GM19240 (cell line): ENCODE measurements at regions not wholly inside any gene's neighbourhood (a gene's known extent, or its start where the extent isn't known, plus 50 kb on each side); places are given as distances from the start of the nearest gene placed in this dataset.
"Not testable (repeated sequence)": the region's sequence is repeated elsewhere in the genome, so short reads cannot be mapped to it uniquely, and the experiment has no call there.

Experiments
- DNase-seq: peaks from one replicate; pipeline ENCODE4 v3.0.0; 2011; ENCODE audit warnings: low spot score; ENCODE audit not compliant: insufficient read length

DNA sequence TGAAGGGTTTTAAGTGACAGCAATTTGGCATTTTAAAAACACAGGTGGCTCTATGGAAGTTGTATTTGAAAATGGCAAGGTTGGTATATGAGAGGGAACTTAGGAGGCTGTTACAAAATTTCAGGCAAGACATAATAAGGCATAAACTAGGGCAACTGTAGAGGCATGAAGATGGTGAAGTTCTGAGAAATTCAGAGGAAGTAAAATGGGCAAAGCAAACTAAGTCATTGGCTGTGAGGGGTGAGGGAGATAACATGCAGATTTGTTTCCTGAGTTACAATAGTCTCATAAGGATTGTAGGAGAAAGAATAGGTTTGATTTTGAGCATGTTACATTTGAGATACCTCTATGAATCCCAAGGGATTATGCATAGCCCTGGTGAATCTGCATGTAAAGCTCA, 302.9 kb upstream of the ARHGEF26 start:
- no peak for DNase-seq

DNA sequence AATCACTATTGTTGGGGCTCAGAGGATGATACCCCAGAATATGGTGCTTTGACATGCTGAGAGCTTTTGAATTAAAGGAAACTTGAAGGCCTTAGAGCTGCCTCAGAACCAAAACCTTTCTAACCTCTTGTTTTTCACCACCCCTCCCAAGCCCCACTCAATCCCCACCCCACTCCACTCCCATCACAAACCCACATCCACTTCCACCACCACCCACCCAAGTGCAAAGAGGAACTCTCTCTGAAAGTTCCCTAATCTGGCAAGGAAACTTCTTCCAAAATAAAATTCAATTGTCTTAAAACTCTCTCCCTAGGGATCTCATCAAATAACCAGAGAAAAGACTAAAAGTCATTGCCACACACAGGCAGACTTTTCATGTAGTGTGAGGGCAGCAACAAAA, 301.2 kb upstream of the ARHGEF26 start:
- no peak for DNase-seq

DNA sequence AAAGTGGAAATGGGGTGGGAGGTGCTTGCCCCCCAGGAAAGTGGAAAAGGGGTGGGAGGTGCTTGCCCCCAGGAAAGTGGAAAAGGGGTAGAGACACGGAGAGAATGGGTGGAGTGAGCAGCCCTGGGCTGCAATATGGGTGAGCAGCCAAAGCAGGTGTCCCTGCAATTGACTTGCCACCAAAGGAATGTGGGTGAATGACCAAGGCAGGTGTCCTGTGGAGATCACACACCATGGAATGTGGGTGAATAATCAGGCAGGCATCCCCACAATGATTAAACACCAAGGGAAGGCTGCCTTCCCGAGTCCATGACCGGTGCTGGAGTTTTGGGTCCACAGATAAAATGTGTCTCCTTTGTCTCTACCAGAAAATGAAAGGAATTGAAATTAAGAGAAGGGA, 292.8 kb upstream of the ARHGEF26 start:
- not testable (repeated sequence) for DNase-seq

DNA sequence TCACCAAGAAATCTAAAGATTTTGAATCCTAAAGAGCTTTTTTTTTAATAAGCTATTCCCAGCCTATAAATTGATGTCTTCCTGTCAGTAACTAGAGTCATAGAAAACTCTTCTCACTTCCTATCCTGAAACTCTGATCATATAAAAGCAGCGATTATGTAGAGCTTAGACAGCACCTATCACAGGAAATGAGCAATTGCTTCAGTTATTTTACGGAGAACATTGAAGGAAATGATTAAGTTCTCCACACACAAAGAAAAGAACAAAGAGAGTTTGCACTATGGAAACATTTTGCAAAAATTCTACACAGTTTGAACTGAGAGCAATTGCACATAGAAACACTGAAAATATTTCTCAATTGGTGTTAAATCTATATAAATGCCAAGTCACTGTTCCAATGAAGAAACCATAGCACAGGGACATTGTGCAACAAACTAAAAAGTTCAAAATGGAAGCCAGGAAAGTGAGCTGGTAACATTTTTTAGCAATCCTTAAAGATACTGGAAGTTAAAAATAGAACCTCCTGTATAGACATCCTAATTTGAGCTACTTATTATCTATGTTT, 291.5 kb upstream of the ARHGEF26 start:
- no peak for DNase-seq

DNA sequence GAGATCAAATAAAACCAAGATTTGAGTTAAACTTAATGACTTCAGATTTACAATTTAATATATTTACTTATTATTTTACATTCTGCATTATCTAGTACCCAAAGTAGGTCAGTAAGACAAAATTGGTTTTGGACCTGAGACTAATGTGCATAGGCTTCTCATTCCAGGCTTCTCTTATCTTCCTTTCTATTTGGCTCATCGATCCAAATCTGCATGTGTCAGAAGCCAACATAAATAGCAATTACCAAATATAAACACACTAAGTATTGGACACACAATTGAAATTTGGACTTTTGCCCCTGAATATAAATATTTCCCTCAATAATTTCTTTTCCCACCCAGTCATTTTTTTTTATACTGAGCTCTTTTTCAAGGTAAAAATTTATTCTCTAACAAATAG, 290.6 kb upstream of the ARHGEF26 start:
- no peak for DNase-seq

DNA sequence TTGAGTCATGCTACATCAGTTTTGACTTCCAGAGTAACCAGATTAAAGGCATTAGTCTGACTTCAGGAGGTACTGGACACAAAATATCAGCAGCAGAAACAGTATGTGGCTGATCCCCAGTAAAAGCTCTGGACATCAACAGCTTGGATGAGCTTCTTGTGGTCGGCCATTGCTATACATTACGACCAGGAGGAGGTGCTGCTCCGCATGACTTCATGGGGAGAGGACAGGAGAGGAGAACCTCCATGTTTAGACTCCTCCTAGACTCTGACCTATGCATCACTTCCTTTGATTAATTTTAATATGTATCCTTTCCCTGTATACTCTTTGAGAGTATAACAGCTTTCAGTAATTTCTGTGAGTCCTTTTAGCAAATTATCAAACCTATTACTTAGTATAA, 285.6 kb upstream of the ARHGEF26 start:
- DNase-seq: peak; percentile 2

DNA sequence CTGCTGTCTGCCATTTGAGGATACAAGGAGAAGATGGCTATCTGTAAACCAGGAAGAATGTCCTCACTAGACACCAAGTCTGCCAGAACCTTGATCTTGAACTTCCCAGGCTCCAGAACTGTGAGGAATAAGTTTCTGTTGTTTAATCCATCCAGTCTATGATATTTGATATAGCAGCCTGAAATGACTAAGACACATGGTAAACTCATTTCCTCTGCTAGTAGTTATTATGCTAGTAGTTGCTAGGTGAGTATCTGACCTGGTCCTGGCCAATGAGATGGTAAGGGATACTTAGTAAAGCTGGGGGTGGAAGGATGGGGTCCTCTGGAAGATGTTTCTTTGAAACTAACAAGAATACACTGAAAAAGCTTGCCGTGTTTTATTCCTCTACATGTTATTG, 280.7 kb upstream of the ARHGEF26 start:
- no peak for DNase-seq

DNA sequence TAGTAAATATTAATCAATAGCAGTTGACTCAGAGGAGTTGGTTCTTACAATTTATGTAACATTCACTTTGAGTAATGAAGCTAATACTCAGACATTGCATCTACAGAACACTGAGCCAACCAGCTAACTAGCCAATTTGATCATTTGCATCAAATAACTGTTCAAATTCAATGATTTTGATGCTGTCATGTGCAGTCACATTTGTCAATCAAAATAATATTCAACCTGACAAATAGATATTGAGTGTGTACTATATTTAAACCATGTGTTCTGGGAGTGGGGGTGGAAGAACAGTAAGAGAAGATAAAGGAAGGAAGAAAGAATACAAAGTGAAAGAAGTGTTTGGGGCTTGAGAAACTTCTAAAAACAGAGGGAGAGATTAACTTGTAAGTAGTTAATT, 277.2 kb upstream of the ARHGEF26 start:
- DNase-seq: no peak

DNA sequence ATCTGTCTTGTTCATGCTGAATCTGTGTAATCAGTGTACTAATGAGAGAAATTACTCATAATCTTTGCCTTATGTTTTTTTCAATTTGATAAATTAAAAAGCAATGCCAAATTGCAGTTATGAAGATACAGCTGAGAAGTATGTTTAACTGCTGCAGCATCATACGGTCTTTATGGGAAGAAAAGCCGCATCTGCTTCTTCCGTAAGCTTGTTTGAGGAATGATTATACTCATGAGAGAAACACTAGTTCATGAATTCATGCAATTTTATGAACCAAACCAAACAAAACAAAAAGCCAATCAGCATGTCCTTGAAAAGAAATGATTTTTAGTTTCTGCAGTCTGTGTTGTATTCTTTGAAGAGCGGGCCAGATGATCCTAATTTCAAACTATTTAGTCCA, 275.9 kb upstream of the ARHGEF26 start:
- DNase-seq: no peak

DNA sequence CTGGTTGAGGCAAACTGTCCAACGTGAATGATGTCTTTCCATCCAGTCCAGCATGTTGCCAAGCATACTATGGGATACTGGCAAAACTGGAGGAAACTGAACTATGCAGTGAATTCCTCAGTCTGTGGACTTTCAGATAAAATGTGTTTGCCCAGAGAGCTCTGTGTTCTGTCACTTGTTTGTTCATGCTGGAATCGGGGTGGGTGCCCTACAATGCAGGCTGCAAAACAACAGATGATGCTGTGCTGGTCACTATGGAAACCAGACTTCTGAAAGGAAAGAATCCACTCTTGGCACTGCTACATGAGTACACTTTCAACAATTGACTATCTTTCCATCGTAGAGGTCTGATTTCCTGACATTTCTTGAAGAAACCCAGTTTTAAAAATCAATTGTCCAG, 272.5 kb upstream of the ARHGEF26 start:
- DNase-seq: no peak

DNA sequence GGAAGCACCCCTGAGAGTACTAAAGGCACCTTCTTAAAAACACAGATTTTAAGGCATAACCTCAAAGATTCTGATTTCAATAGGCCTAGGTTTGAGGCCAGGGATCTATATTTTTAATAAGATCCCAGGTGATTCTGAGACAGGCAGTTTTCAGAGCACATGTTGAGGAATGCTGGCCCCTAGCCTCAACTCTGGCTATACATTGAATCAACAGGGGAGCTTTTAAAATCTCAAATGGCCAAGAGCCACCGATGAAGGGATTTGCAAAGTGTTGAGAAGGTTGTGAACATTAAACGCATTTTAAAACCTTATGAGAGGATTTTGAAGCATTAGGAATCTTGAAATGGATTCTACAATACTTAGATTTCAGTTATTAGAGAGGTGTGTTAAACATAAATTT, 268.8 kb upstream of the ARHGEF26 start:
- no peak for DNase-seq

DNA sequence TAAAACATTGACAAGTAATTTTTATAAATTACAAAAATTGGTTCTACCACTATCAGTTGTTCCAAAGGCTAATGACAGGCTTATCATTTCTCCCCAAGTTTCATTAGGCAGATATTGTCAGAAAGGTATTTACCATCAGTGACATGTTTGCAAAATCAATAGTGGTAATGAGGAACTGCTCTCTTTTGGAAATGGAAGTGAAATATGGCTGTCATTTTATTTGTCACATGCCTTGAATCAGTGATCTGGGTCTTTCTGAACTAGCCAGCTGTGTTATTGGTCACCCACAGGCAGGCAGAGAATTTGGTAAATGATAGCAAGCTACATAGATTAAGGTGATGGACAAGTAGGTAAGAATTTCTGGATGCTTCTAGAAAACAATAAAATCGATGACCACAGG, 268.0 kb upstream of the ARHGEF26 start:
- no peak for DNase-seq

DNA sequence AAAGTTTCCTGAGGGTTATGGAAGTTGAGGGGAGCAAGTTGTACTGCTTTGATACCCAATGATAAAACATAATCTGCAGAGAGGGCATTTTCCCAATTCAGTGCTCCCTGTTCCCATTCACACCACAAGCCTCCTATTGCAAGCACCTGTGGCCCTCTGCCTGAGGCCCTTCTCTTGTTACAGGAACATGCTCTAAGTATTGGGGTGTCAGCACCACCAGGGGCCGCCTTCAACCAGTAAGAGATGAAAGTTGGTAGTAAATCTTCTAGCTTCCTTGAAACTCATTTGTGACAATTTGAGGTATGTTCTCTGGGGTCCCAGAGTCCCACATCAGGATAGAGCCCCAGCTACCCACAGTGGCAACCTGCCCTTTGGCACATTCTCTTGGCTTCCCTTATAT, 265.4 kb upstream of the ARHGEF26 start:
- DNase-seq: no peak

DNA sequence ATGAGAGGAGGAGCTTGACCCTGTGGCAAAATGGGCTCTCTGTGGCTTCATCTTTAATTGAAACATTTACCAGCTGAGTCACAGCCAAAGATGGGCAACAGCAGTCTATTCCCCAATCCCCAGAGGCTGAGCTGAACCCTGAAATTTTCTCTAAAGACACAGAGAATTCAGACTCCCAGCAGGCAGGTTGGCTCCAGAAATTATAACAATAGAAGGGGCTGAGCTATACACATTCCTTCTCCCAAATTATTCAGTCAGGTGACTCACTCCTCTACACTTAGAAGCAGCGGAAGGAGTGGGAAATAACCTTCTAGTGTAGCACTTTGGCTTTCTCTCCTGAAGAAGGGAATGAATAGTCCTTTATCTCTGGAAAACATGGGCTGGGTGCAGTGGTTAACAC, 264.3 kb upstream of the ARHGEF26 start:
- no peak for DNase-seq

DNA sequence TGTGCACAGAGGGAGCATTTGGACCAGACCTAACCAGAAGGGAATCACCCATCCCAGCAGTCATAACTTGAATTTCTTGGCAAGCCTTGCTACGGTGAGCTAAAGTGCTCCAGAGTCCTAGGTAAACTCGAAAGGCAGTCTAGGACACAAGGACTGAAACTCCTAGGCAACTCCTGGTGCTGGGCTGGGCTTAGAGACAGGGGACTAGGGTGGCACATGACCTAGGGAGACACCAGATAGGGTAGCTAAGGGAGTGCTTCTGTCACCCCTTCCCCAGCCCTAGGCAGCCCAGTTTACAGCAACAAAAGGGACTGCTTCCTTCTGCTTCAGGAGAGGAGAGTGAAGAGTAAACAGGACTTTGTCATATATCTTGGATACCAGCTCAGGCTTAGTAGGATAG, 256.4 kb upstream of the ARHGEF26 start:
- DNase-seq: no peak

DNA sequence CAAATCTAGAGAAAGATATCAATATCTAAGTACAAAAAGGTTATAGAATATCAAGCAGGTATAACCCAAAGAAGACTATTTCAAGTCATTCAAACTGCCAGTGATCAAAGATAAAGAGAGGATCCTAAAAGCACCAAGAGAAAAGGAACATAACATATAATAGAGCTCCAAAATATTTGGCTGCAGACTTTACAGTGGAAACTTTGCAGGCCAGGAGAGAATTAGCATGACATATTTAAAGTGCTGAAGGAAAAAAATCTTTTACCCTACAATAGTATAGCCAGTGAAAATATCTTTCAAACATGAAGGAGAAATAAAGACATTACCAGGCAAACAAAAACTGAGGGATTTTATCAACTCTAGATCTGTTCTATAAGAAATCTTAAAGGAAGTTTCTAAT, 254.3 kb upstream of the ARHGEF26 start:
- no peak for DNase-seq

DNA sequence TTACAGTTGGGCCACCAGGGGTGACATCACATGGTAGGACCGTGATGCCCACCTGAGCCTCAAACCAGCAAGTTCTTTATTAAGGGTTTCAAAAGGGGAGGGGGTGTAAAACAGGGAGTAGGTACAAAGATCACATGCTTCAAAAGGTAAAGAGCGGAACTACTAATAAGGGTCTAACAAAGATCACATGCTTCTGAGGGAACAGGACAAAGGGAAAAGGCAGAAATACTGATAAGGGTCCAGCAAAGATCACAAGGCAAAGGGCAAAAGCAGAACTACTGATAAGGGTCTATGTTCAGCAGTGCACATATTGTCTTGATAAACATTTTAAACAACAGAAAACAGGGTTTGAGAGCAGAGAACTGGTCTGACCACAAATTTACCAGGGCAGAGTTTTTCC, 246.8 kb upstream of the ARHGEF26 start:
- not testable (repeated sequence) for DNase-seq

DNA sequence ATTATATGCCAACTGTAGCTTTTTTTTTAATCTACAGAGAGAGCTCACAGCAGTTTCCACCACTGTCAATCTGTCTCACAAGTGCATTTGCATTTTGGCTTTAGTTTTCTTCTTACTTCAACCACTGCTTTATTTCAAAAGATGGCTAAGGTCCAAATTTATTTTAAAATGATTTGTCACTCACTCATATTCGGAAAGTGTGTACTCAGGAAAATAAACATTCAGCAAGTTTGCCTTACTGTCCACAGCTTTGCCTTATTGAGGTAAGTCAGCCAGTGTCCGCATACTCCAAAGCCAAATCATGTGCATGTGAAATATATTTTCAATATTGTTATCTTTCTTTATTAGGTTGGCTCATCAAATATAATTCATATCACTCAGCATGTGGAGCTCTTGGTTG, 240.7 kb upstream of the ARHGEF26 start:
- no peak for DNase-seq

DNA sequence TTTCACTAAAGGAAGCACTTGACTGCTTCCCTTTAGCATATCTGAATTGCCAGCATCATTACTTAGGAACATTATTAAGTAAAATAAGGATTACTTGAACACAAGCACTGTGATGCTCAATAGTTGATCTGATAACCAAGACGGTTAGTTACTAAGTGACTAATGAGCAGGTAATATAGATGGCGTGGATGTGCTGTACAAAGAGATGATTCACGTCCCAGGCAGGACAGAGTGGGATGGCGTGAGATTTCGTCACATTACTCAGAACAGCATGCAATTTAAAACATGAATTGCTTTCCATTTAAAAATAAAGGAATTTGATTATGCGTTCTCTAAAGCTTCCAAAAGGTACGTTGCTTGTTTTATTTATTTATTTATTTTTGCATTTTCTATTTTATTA, 240.0 kb upstream of the ARHGEF26 start:
- no peak for DNase-seq

DNA sequence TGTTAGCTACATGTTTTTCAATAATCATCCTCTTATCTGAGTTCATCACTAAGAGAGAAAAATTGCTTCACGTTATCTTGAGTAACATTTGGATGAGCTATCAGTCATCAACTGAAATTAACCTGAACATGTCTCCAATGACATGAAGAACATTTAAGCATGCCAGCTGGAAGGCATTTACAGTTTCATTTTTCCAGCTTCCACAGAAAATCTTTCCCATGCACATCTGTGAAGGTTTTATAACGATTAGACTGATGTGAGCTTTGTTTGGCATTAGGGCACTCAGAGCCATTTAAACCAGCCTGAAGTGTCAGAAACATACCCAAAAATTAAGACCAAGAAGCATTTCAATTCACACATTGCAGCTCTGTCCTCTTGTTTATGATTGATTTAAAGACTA, 235.8 kb upstream of the ARHGEF26 start:
- DNase-seq: no peak

DNA sequence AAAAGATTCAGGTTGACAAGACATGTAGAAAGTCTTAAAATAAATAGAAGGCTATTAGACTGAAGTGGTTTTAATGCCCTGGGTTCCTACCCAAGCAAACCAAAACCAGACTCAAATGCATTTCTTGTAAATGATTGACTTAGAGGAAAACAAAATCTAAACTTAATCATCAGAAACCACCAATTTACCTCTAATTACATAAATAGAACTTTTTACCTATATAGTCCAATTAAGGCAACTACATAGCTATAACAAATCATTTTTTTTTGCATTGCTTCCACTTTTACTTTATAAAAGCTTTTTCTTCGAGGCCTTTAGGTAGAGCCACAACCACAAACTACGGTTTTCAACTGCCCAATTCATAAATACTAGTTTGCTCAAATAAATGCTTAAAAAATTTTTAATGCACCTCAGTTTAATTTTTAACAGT, 231.3 kb upstream of the ARHGEF26 start:
- no peak for DNase-seq

DNA sequence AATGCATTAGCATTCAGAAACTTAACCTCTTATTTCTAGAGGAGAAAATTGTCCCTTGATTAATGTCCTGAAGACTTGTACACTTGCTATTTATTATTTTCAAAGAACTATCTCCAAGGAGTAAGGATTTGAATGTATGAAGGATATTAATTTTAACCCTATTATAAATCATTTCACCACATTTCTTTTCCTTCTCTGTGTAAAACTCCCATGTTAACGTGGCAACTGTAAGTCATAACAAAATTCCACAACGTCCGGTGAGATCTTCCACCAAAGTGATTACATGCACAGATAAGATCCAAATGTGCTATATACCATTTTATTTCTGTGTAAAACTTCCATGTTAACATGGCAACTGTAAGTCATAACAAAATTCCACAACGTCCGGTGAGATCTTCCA, 229.1 kb upstream of the ARHGEF26 start:
- no peak for DNase-seq

DNA sequence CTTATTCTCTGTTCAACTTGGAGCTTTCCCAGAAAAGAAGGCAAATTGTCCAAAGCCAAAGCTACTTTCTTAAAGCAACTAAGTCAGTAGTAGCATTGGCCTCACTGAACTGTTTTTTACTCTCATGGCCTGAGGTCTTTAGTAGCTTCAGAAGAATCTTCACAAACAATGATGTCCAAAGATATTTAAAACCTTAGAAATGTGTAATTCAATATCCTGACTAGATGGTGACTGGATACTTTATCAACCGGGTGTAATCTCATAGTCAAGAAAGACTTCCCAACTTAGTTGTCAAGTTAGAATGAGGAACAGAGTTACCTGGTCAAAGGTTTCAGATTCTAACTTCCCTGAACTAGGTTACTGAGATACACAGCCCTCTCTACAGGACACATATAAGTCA, 226.3 kb upstream of the ARHGEF26 start:
- no peak for DNase-seq

DNA sequence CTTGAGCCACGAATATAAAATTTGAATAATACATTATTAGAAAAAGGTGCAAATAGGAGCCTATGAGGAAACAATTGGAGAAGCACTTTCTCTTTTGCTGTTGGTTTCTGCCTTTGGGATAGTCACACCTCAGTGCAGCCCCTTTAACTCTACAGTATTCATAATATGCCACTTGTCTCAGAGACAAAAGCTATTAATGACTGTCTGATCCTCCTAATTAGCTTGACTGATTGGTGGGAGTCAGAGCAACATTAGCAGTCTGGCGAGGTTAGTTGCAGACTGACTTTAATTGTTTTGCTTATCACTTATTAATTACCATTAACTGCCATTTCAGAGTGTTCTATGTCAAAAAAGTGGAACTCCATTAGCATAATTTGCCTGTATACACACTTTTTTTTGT, 225.0 kb upstream of the ARHGEF26 start:
- DNase-seq: no peak
